H1 (cell line): ENCODE measurements at regions not wholly inside any gene's neighbourhood (a gene's known extent, or its start where the extent isn't known, plus 50 kb on each side); places are given as distances from the start of the nearest gene placed in this dataset.

Source experiments
- CHD7 ChIP-seq: fragments of 300-600 bp; sonication (generic); IDR thresholded peaks from 2 replicates; pipeline ENCODE4 v1.7.1; 2012; ENCODE audit warnings: low read length, moderate library complexity, mild to moderate bottlenecking, inconsistent platforms; ENCODE audit not compliant: insufficient replicate concordance
- SRF ChIP-seq: IDR thresholded peaks from 2 replicates; pipeline ENCODE4 v1.6.1; 2011; ENCODE audit warnings: mild to moderate bottlenecking, low read depth, low read length, moderate library complexity

DNA sequence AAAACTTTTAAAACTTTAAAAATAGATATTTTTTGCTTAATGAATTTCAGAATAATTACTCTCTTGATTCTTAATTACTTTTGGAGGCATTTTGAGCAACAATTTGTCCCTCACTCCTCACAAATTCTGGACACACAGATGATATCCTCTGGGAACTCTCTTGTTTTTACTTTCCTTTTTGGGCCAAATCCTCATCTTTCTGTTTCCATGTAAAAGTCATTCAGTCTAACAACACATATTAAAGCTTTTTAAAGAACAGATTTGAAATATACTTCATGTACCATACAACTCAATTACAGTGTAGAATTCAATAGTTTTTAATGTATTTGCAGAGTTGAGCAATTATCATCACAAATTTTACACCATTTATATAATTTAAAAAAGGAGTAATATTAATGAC, 983.1 kb downstream of the STIM2 start (continued):
- TF ChIP-seq CHD7, result no peak
- TF ChIP-seq SRF, result no peak
